MCF 10A (cell line): ENCODE measurements at regions not wholly inside any gene's neighbourhood (a gene's known extent, or its start where the extent isn't known, plus 50 kb on each side); places are given as distances from the start of the nearest gene placed in this dataset.

Experiments
- BruUV-seq: library from RNA; stranded (reverse); fragments of 400-500 nt; replicated peaks from 2 replicates; lab custom pipeline; 2021; lab: Mats Ljungman, UMichigan
- CTCF ChIA-PET: fragments of 300-600 bp; sonication (Branson Sonifier 250); formaldehyde crosslinking; extraction: SDS; loops from one replicate; lab custom pipeline; 2021; ENCODE audit warnings: antibody characterized with exemption, inconsistent platforms; lab: Yijun Ruan, JAX
- POLR2A ChIA-PET: fragments of 300-600, 350-650 bp; sonication (Branson Sonifier 250); formaldehyde crosslinking; extraction: SDS; loops from one replicate; lab custom pipeline; 2020; ENCODE audit warnings: antibody characterized with exemption, inconsistent platforms; lab: Yijun Ruan, JAX
- DNase-seq: peaks from one replicate; pipeline ENCODE4 v3.0.0-alpha.2; 2018; ENCODE audit not compliant: unreplicated experiment
- H3K27ac Mint-ChIP-seq: one replicate; pipeline ENCODE4 v1.8.0; 2022; ENCODE audit warnings: mild to moderate bottlenecking, low read depth, mixed read lengths; ENCODE audit not compliant: unreplicated experiment
- H3K27me3 Mint-ChIP-seq: one replicate; pipeline ENCODE4 v1.8.0; 2022; ENCODE audit warnings: mixed read lengths; ENCODE audit not compliant: insufficient read depth, unreplicated experiment
- H3K36me3 Mint-ChIP-seq: one replicate; pipeline ENCODE4 v1.8.0; 2022; ENCODE audit warnings: mild to moderate bottlenecking, moderate library complexity, mixed read lengths; ENCODE audit not compliant: insufficient read depth, unreplicated experiment
- H3K4me1 Mint-ChIP-seq: one replicate; pipeline ENCODE4 v1.8.0; 2022; ENCODE audit warnings: mixed read lengths; ENCODE audit not compliant: insufficient read depth, unreplicated experiment
- H3K4me3 Mint-ChIP-seq: one replicate; pipeline ENCODE4 v1.8.0; 2022; ENCODE audit warnings: mild to moderate bottlenecking, moderate library complexity, mixed read lengths; ENCODE audit not compliant: unreplicated experiment
- H3K9me3 Mint-ChIP-seq: one replicate; pipeline ENCODE4 v1.8.0; 2022; ENCODE audit warnings: mixed read lengths; ENCODE audit not compliant: unreplicated experiment
- CTCF ChIP-seq: fragments of 200-600 bp; IDR thresholded peaks from one replicate; pipeline ENCODE4 v1.8.0; 2022; ENCODE audit warnings: antibody characterized with exemption, mild to moderate bottlenecking; ENCODE audit not compliant: unreplicated experiment
- intact Hi-C: fragments of 100-400 bp; cut with micrococcal nuclease; formaldehyde crosslinking; loops from 2 replicates; pipeline ENCODE4 v1.14.1; 2022

DNA sequence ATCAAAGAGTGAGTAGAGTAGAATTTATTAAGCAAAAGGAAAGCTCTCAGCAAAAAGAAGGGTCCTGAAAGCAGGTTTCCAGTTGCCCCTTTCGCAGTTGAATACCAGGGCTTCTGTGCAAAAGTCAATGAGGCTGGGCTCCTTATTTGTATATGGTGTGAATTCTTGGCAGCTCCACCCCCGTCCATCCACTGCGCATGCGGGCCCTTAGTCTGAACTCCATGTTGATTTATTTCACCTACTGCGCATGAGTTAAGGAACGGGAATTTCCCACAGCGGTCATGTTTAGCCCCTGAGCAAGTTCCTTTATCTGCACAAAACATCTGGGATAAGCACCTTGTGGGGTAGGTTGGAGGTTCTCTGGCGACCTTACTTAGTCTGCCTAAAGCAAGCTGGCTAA is 325.6 kb downstream of the ZWINT start:
- Mint-ChIP-seq H3K27ac (no peak overlapping the region), H3K4me1 (no peaks in the 10 kb centered on the region), H3K4me3 (no peak overlapping the region), H3K27me3 (no peaks in the 10 kb centered on the region), H3K9me3 (no peaks in the 10 kb centered on the region), H3K36me3 (no peaks in the 10 kb centered on the region)
- intact Hi-C loops, result no loop called here
- no peak for TF ChIP-seq CTCF
- ChIA-PET CTCF (no interaction called here), POLR2A (no interaction called here)
- DNase-seq, result no peak
- no TSS peak for BruUV-seq

DNA sequence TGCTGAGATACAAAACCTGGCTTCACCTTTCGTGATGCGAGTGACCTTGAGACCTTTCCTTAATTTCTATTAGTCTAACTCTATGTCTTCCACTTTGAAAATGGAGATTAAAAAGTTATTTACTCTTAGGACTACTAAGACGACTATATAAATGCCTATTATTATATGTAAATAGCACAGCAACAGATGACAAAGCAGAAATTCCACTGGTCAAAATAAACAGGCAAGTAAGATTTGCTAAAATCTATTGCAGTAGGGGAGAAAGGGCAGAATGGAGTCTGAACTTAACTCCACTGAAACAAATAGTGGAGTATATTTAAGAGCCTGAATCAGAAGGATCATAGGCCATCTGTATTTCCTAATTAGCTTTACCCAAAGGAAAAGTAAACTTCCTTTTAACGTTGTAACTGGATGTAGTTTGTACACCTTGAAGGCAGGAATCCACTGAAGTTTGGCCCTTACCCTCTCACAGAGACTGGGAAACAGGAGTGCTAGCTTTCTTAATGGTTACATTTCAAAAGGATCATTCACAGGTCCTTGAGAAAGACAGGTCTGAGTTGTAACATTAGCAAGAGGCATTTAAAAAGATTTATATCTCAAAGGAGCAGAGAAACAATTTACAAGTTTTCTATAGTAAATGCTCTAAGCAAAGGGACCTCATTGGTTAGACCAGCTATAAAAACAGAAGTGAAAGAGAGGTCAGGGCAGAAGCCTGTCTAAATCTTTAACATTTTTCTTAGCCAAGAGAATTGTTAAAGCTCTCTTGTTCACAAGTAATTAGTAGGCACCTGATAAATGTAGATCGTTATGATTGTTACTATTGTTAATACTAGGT is 332.5 kb downstream of the ZWINT start:
- ChIA-PET CTCF (interaction anchor here (0.6 kb wide), 1 partner anchor 116 kb away, joined by 3 read pairs; no protein-coding TSS in a partner anchor), POLR2A (no interaction called here)
- TF ChIP-seq CTCF, result no peak
- no TSS peak for BruUV-seq
- no peaks in the 10 kb centered on the region for H3K9me3 Mint-ChIP-seq
- no peak for DNase-seq
- no peaks in the 10 kb centered on the region for H3K4me1 Mint-ChIP-seq
- no peak overlapping the region for H3K4me3 Mint-ChIP-seq
- H3K36me3 Mint-ChIP-seq, result no peaks in the 10 kb centered on the region
- H3K27ac Mint-ChIP-seq, result no peak overlapping the region
- intact Hi-C loops, result no loop called here
- no peaks in the 10 kb centered on the region for H3K27me3 Mint-ChIP-seq

DNA sequence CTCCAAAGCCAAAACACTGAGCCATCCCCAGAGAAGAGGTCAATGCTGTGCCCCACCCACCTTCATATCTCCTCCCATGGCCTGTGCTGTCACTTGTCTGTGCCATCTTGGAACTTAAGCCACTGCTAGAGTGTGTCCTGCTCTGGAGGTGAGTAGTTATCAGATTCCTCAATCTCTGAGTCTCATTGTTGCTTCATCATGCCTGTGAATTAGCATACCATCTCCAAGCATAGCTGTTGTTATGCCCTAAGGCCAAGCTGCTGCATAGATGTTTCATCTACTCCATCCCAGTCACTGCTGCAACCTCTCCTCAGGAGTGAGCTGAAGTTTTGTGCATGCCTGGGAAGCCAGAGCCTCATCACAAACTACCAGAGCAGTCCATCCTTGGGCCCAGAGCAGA is 349.0 kb downstream of the ZWINT start:
- Mint-ChIP-seq H3K4me1 (no peaks in the 10 kb centered on the region), H3K9me3 (no peaks in the 10 kb centered on the region), H3K27ac (no peak overlapping the region), H3K27me3 (no peaks in the 10 kb centered on the region), H3K36me3 (no peaks in the 10 kb centered on the region), H3K4me3 (no peak overlapping the region)
- DNase-seq, result peak; percentile 9
- CTCF ChIA-PET, result no interaction called here
- no peak for TF ChIP-seq CTCF
- intact Hi-C loops, result no loop called here
- POLR2A ChIA-PET, result no interaction called here
- no TSS peak for BruUV-seq

- H3K4me1 Mint-ChIP-seq, result no peaks in the 10 kb centered on the region
- BruUV-seq, result no TSS peak
- no peak for TF ChIP-seq CTCF
- H3K9me3 Mint-ChIP-seq, result no peaks in the 10 kb centered on the region
- POLR2A ChIA-PET, result no interaction called here
- no peak overlapping the region for H3K4me3 Mint-ChIP-seq
- no peak overlapping the region for H3K27ac Mint-ChIP-seq
- CTCF ChIA-PET, result no interaction called here
- H3K36me3 Mint-ChIP-seq, result no peaks in the 10 kb centered on the region
- DNase-seq, result no peak
- peaks cover 14% of the 10 kb centered on the region for H3K27me3 Mint-ChIP-seq
- intact Hi-C loops, result no loop called here
Measured at GRCh38 chr10:56003555-56003954, 357.5 kb downstream of the ZWINT start.
